ENCODE measurements at regions not wholly inside any gene's neighbourhood (a gene's known extent, or its start where the extent isn't known, plus 50 kb on each side); places are given as distances from the start of the nearest gene placed in this dataset.
A peak's percentile ranks its signal among the peaks of the same experiment; 100 is the strongest.

GRCh38 chr21:37987668-37988067, 71.4 kb upstream of the KCNJ6 start (continued):
- TF ChIP-seq CBX2 (IDR thresholded peaks at IDR 0.05; ENCODE audit: borderline replicate concordance, low read depth) = no peak
- no peak for TF ChIP-seq JUNB (IDR thresholded peaks at IDR 0.05)
- no peak for TF ChIP-seq ZSCAN20 (CRISPR knock-in tag; IDR thresholded peaks at IDR 0.05)
- TF ChIP-seq E2F6 (IDR thresholded peaks at IDR 0.05; ENCODE audit: borderline replicate concordance, low read depth) = no peak
- TF ChIP-seq CEBPB (IDR thresholded peaks at IDR 0.05) = no peak
- TF ChIP-seq MYC (IDR thresholded peaks at IDR 0.05; ENCODE audit: borderline replicate concordance, low read length) = no peak
- no peak for TF ChIP-seq HOXB13 (CRISPR knock-in tag; IDR thresholded peaks at IDR 0.05; ENCODE audit: low read depth)
- TF ChIP-seq ZC3H11A (IDR thresholded peaks at IDR 0.05) = no peak

DNA sequence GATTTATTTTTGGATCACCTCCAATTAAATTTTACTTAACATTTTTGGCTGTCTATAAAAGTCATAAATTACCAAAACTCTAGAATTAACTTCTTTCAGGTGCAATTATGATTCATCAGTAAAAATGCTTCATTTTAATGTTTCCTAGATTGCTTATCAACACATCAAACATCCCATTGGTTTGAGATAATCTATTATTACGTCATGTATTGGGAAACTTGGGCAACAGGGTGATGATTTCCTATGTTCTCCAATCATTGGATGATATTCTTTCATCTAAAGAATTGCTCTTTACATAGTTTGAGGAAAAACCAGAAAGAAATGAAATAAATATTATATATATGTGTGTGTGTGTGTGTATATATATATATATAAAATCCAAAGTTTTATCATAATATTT, 76.8 kb upstream of the KCNJ6 start:
- TF ChIP-seq TP53 (CRISPR knock-in tag; IDR thresholded peaks at IDR 0.05) (no peak), CBX8 (IDR thresholded peaks at IDR 0.05) (no peak), PHF8 (IDR thresholded peaks at IDR 0.05; ENCODE audit: borderline replicate concordance, low read depth) (no peak), HDAC2 (IDR thresholded peaks at IDR 0.05) (no peak), RCOR1 (IDR thresholded peaks at IDR 0.05; ENCODE audit: low read depth, low read length) (no peak)
- Histone ChIP-seq H3K4me2 (no peak overlapping the region), H3K4me1 (peaks cover 10% of the 10 kb centered on the region; the same call in 1 of the 3 replicates), H3K4me3 (no peak overlapping the region), H3K9me3 (no peaks in the 10 kb centered on the region), H3K27ac (no peak overlapping the region)
- ChIA-PET POLR2A (no interaction called here), CTCF (no interaction called here)
- DNase-seq (ENCODE audit: low read depth in 1 of 2, low spot score in 1 of 2) (no peak), ATAC-seq (no peak), FAIRE-seq (no peak)
- 72% methylated on average over 1 of the region's 1 CpG for WGBS (ENCODE audit: missing lambda C conversion rate)

GRCh38 chr21:37994211-37994610, 78.0 kb upstream of the KCNJ6 start:
- POLR2A ChIA-PET = no interaction called here
- H3K27ac ChIP-seq = peak overlapping the region; percentile 46 to 70
- FAIRE-seq = no peak
- H3K4me3 ChIP-seq = no peak overlapping the region
- no peak for DNase-seq (ENCODE audit: low read depth in 1 of 2, low spot score in 1 of 2)
- TF ChIP-seq NFE2L2 (conservative IDR thresholded peaks at IDR 0.05; ENCODE audit: low read length) (no peak), ELK1 (IDR thresholded peaks at IDR 0.05; ENCODE audit: low read depth, low read length) (no peak), FOSB (CRISPR knock-in tag; IDR thresholded peaks at IDR 0.05) (no peak), NR3C1 (IDR thresholded peaks at IDR 0.05) (no peak)
- 0 out of 3 replicates have a peak overlapping the region, but pooled peaks have one; percentile 9 for H3K4me2 ChIP-seq
- CTCF ChIA-PET = interaction anchor here (1.2 kb wide), 1 partner anchor 11 kb away, joined by 3 read pairs; no protein-coding TSS in a partner anchor
- 76% methylated on average over 4 of the region's 4 CpGs for WGBS (ENCODE audit: missing lambda C conversion rate)
- no peaks in the 10 kb centered on the region for H3K9me3 ChIP-seq
- peaks cover 10% of the 10 kb centered on the region; the same call in 1 of the 3 replicates for H3K4me1 ChIP-seq
- ATAC-seq = no peak

GRCh38 chr21:38012672-38013071, 96.4 kb upstream of the KCNJ6 start:
- DNase-seq (ENCODE audit: low read depth in 1 of 2, low spot score in 1 of 2) = no peak
- no peak for FAIRE-seq
- no peak overlapping the region for H3K4me3 ChIP-seq
- peaks cover 3% of the 10 kb centered on the region; the same call in 1 of the 3 replicates for H3K9me3 ChIP-seq
- ChIA-PET POLR2A (no interaction called here), CTCF (no interaction called here)
- peaks cover 11% of the 10 kb centered on the region; the same call in 1 of the 3 replicates for H3K4me1 ChIP-seq
- no peak overlapping the region for H3K4me2 ChIP-seq
- no peak overlapping the region for H3K27ac ChIP-seq
- WGBS (ENCODE audit: missing lambda C conversion rate) = 60% methylated on average over 4 of the region's 4 CpGs
- TF ChIP-seq EHMT2 (IDR thresholded peaks at IDR 0.05; ENCODE audit: low read depth) (no peak), MAFK (IDR thresholded peaks at IDR 0.05; ENCODE audit: partially characterized antibody) (peak; percentile 61), HES2 (IDR thresholded peaks at IDR 0.05) (no peak)
- ATAC-seq = no peak

Measured in A549 (cell line).